ENCODE measurements at regions not wholly inside any gene's neighbourhood (a gene's known extent, or its start where the extent isn't known, plus 50 kb on each side); places are given as distances from the start of the nearest gene placed in this dataset.
"Not testable (repeated sequence)": the region's sequence is repeated elsewhere in the genome, so short reads cannot be mapped to it uniquely, and the experiment has no call there.

GRCh38 chr2:7649461-7650228 lies 732.4 kb downstream of the RNF144A start:
- peaks cover 7% of the 10 kb centered on the region for H3K27me3 Mint-ChIP-seq
- no peaks in the 10 kb centered on the region for H3K27me3 ChIP-seq (ENCODE audit: control insufficient read depth, insufficient read depth, low read length)
- ATAC-seq (ENCODE audit: low read depth in 2 of 2), result no peak
- H3K36me3 Mint-ChIP-seq, result no peaks in the 10 kb centered on the region
- peaks cover 0 to 3% (median 0%) of the 10 kb centered on the region in 7 donors for H3K9me3 Mint-ChIP-seq
- no peaks in the 10 kb centered on the region for H3K36me3 ChIP-seq (ENCODE audit: control insufficient read depth, insufficient read depth, low read length)
- no peak overlapping the region for H3K27ac ChIP-seq (ENCODE audit: insufficient read depth, low read length, poor library complexity, severe bottlenecking)
- peaks cover 0 to 5% (median 2%) of the 10 kb centered on the region in 4 donors for H3K4me1 Mint-ChIP-seq
- no peaks in the 10 kb centered on the region for H3K4me1 ChIP-seq (ENCODE audit: control insufficient read depth, insufficient read depth, low read length, poor library complexity, severe bottlenecking)
- no peaks in the 10 kb centered on the region for H3K9me3 ChIP-seq (ENCODE audit: control insufficient read depth in 2 of 2, low read length in 2 of 2)
- peak overlapping the region; percentile 21 to 33 (median 22) for H3K27ac Mint-ChIP-seq
- H3K4me3 ChIP-seq (ENCODE audit: low read depth, low read length), result no peak overlapping the region
- no peak overlapping the region for H3K4me3 Mint-ChIP-seq
- no peak for DNase-seq

- H3K36me3 ChIP-seq (ENCODE audit: control insufficient read depth, insufficient read depth, low read length), result no peaks in the 10 kb centered on the region
- no peak overlapping the region for H3K4me3 Mint-ChIP-seq
- H3K36me3 Mint-ChIP-seq, result no peaks in the 10 kb centered on the region
- H3K4me1 Mint-ChIP-seq, result peaks cover 0 to 5% (median 0%) of the 10 kb centered on the region in 4 donors
- ATAC-seq (ENCODE audit: low read depth in 2 of 2), result no peak
- H3K27me3 ChIP-seq (ENCODE audit: control insufficient read depth, insufficient read depth, low read length), result no peaks in the 10 kb centered on the region
- H3K9me3 ChIP-seq (ENCODE audit: control insufficient read depth in 2 of 2, low read length in 2 of 2), result no peaks in the 10 kb centered on the region
- no peak for DNase-seq
- H3K9me3 Mint-ChIP-seq, result peaks cover 0 to 5% (median 0%) of the 10 kb centered on the region in 7 donors
- no peak overlapping the region for H3K4me3 ChIP-seq (ENCODE audit: low read depth, low read length)
- H3K27me3 Mint-ChIP-seq, result peaks cover 4% of the 10 kb centered on the region
- no peak overlapping the region for H3K27ac ChIP-seq (ENCODE audit: insufficient read depth, low read length, poor library complexity, severe bottlenecking)
- no peak overlapping the region for H3K27ac Mint-ChIP-seq
- H3K4me1 ChIP-seq (ENCODE audit: control insufficient read depth, insufficient read depth, low read length, poor library complexity, severe bottlenecking), result no peaks in the 10 kb centered on the region
These were observed 736.4 kb downstream of the RNF144A start for GRCh38 chr2:7653617-7654016.

- DNase-seq (no peak), ATAC-seq (ENCODE audit: low read depth in 2 of 2) (no peak)
- H3K4me1 ChIP-seq (ENCODE audit: control insufficient read depth, insufficient read depth, low read length, poor library complexity, severe bottlenecking), result no peaks in the 10 kb centered on the region
- H3K27me3 Mint-ChIP-seq, result no peaks in the 10 kb centered on the region
- H3K36me3 ChIP-seq (ENCODE audit: control insufficient read depth, insufficient read depth, low read length), result no peaks in the 10 kb centered on the region
- H3K36me3 Mint-ChIP-seq, result no peaks in the 10 kb centered on the region
- H3K9me3 Mint-ChIP-seq, result peaks cover 0 to 5% (median 0%) of the 10 kb centered on the region in 7 donors
- H3K27me3 ChIP-seq (ENCODE audit: control insufficient read depth, insufficient read depth, low read length), result no peaks in the 10 kb centered on the region
- H3K9me3 ChIP-seq (ENCODE audit: control insufficient read depth in 2 of 2, low read length in 2 of 2), result no peaks in the 10 kb centered on the region
- H3K4me3 Mint-ChIP-seq, result no peak overlapping the region
- no peak overlapping the region for H3K27ac ChIP-seq (ENCODE audit: insufficient read depth, low read length, poor library complexity, severe bottlenecking)
- no peaks in the 10 kb centered on the region for H3K4me1 Mint-ChIP-seq
- no peak overlapping the region for H3K4me3 ChIP-seq (ENCODE audit: low read depth, low read length)
- H3K27ac Mint-ChIP-seq, result no peak overlapping the region
These were observed 738.4 kb downstream of the RNF144A start for GRCh38 chr2:7655629-7656028.

- not testable (repeated sequence) for H3K9me3 Mint-ChIP-seq; H3K9me3 ChIP-seq (ENCODE audit: control insufficient read depth in 2 of 2, low read length in 2 of 2); H3K4me1 ChIP-seq (ENCODE audit: control insufficient read depth, insufficient read depth, low read length, poor library complexity, severe bottlenecking); H3K4me1 Mint-ChIP-seq; H3K27me3 ChIP-seq (ENCODE audit: control insufficient read depth, insufficient read depth, low read length); H3K4me3 ChIP-seq (ENCODE audit: low read depth, low read length); H3K36me3 ChIP-seq (ENCODE audit: control insufficient read depth, insufficient read depth, low read length); H3K27ac Mint-ChIP-seq; ATAC-seq (ENCODE audit: low read depth in 2 of 2); H3K27me3 Mint-ChIP-seq; H3K36me3 Mint-ChIP-seq; H3K27ac ChIP-seq (ENCODE audit: insufficient read depth, low read length, poor library complexity, severe bottlenecking); H3K4me3 Mint-ChIP-seq; DNase-seq
These were observed 740.3 kb downstream of the RNF144A start for GRCh38 chr2:7657526-7657925.

GRCh38 chr2:7658486-7658885 lies 741.3 kb downstream of the RNF144A start:
- Mint-ChIP-seq H3K4me1 (no peaks in the 10 kb centered on the region), H3K36me3 (no peaks in the 10 kb centered on the region), H3K4me3 (no peak overlapping the region), H3K27me3 (no peaks in the 10 kb centered on the region), H3K9me3 (peaks cover 0 to 4% (median 1%) of the 10 kb centered on the region in 7 donors), H3K27ac (no peak overlapping the region)
- Histone ChIP-seq H3K36me3 (ENCODE audit: control insufficient read depth, insufficient read depth, low read length) (no peaks in the 10 kb centered on the region), H3K4me1 (ENCODE audit: control insufficient read depth, insufficient read depth, low read length, poor library complexity, severe bottlenecking) (no peaks in the 10 kb centered on the region), H3K27ac (ENCODE audit: insufficient read depth, low read length, poor library complexity, severe bottlenecking) (no peak overlapping the region), H3K27me3 (ENCODE audit: control insufficient read depth, insufficient read depth, low read length) (no peaks in the 10 kb centered on the region), H3K9me3 (ENCODE audit: control insufficient read depth in 2 of 2, low read length in 2 of 2) (no peaks in the 10 kb centered on the region), H3K4me3 (ENCODE audit: low read depth, low read length) (no peak overlapping the region)
- DNase-seq (no peak), ATAC-seq (ENCODE audit: low read depth in 2 of 2) (no peak)

GRCh38 chr2:7660816-7661215 lies 743.6 kb downstream of the RNF144A start:
- no peaks in the 10 kb centered on the region for H3K36me3 Mint-ChIP-seq
- H3K27ac Mint-ChIP-seq, result no peak overlapping the region
- H3K4me1 Mint-ChIP-seq, result no peaks in the 10 kb centered on the region

GRCh38 chr2:7661502-7661901 lies 744.3 kb downstream of the RNF144A start:
- Mint-ChIP-seq H3K9me3 (peaks cover 0 to 3% (median 0%) of the 10 kb centered on the region in 7 donors), H3K36me3 (no peaks in the 10 kb centered on the region), H3K4me1 (no peaks in the 10 kb centered on the region), H3K4me3 (no peak overlapping the region), H3K27ac (no peak overlapping the region), H3K27me3 (no peaks in the 10 kb centered on the region)
- H3K9me3 ChIP-seq (ENCODE audit: control insufficient read depth in 2 of 2, low read length in 2 of 2), result no peaks in the 10 kb centered on the region
- no peak overlapping the region for H3K4me3 ChIP-seq (ENCODE audit: low read depth, low read length)
- H3K36me3 ChIP-seq (ENCODE audit: control insufficient read depth, insufficient read depth, low read length), result no peaks in the 10 kb centered on the region
- no peaks in the 10 kb centered on the region for H3K27me3 ChIP-seq (ENCODE audit: control insufficient read depth, insufficient read depth, low read length)
- DNase-seq, result no peak
- H3K27ac ChIP-seq (ENCODE audit: insufficient read depth, low read length, poor library complexity, severe bottlenecking), result no peak overlapping the region
- H3K4me1 ChIP-seq (ENCODE audit: control insufficient read depth, insufficient read depth, low read length, poor library complexity, severe bottlenecking), result no peaks in the 10 kb centered on the region
- ATAC-seq (ENCODE audit: low read depth in 2 of 2), result no peak

More at GRCh38 chr2:7660816-7661215, 743.6 kb downstream of the RNF144A start:
- no peaks in the 10 kb centered on the region for H3K27me3 Mint-ChIP-seq
- H3K4me3 Mint-ChIP-seq, result no peak overlapping the region
- Histone ChIP-seq H3K9me3 (ENCODE audit: control insufficient read depth in 2 of 2, low read length in 2 of 2) (no peaks in the 10 kb centered on the region), H3K36me3 (ENCODE audit: control insufficient read depth, insufficient read depth, low read length) (no peaks in the 10 kb centered on the region), H3K27me3 (ENCODE audit: control insufficient read depth, insufficient read depth, low read length) (no peaks in the 10 kb centered on the region), H3K4me1 (ENCODE audit: control insufficient read depth, insufficient read depth, low read length, poor library complexity, severe bottlenecking) (no peaks in the 10 kb centered on the region), H3K4me3 (ENCODE audit: low read depth, low read length) (no peak overlapping the region), H3K27ac (ENCODE audit: insufficient read depth, low read length, poor library complexity, severe bottlenecking) (no peak overlapping the region)
- no peak for ATAC-seq (ENCODE audit: low read depth in 2 of 2)
- DNase-seq, result no peak
- H3K9me3 Mint-ChIP-seq, result peaks cover 0 to 3% (median 0%) of the 10 kb centered on the region in 7 donors

- Histone ChIP-seq H3K36me3 (ENCODE audit: control insufficient read depth, insufficient read depth, low read length) (no peaks in the 10 kb centered on the region), H3K4me3 (ENCODE audit: low read depth, low read length) (no peak overlapping the region), H3K27ac (ENCODE audit: insufficient read depth, low read length, poor library complexity, severe bottlenecking) (no peak overlapping the region), H3K27me3 (ENCODE audit: control insufficient read depth, insufficient read depth, low read length) (no peaks in the 10 kb centered on the region), H3K9me3 (ENCODE audit: control insufficient read depth in 2 of 2, low read length in 2 of 2) (no peaks in the 10 kb centered on the region), H3K4me1 (ENCODE audit: control insufficient read depth, insufficient read depth, low read length, poor library complexity, severe bottlenecking) (no peaks in the 10 kb centered on the region)
- Mint-ChIP-seq H3K9me3 (peaks cover 0 to 1% (median 0%) of the 10 kb centered on the region in 7 donors), H3K27ac (no peak overlapping the region), H3K36me3 (no peaks in the 10 kb centered on the region), H3K4me3 (no peak overlapping the region), H3K4me1 (no peaks in the 10 kb centered on the region), H3K27me3 (no peaks in the 10 kb centered on the region)
- no peak for DNase-seq
- ATAC-seq (ENCODE audit: low read depth in 2 of 2), result no peak
These were observed 748.7 kb downstream of the RNF144A start for GRCh38 chr2:7665880-7666279.
